ENCODE measurements at regions not wholly inside any gene's neighbourhood (a gene's known extent, or its start where the extent isn't known, plus 50 kb on each side); places are given as distances from the start of the nearest gene placed in this dataset.

DNA sequence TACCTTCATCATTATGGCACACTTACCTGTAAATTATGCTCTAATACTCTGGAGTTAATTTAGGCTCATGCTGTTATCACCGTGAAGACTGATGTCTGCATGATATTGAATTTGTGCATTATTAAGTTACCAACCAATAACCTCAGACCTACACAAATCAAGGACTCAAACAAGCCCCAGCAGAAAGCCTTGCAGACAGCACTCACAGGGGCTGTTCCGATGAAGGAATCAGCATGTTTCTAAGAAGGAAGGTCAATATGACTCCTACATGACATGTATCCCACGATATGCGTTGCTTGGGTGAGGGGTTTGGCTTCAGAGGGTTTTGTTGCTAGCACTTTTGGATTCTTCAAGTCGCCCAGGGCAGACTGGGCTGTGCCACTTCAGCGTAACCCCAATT, 1071.2 kb upstream of the SLC10A2 start:
- Histone ChIP-seq H3K36me3 (ENCODE audit: insufficient read depth, low read length) (no peaks in the 10 kb centered on the region), H3K9me2 (ENCODE audit: low read depth, low read length) (no peaks in the 10 kb centered on the region; the same call in none of the 2 replicates), H3K27me3 (ENCODE audit: insufficient read depth, low read length) (no peaks in the 10 kb centered on the region), H3K27ac (ENCODE audit: low read depth, low read length, poor library complexity, severe bottlenecking) (no peak overlapping the region), H4K20me1 (ENCODE audit: insufficient read depth, low read length) (no peaks in the 10 kb centered on the region), H2AFZ (ENCODE audit: low read length) (no peak overlapping the region), H3K9me3 (ENCODE audit: low read length) (no peaks in the 10 kb centered on the region), H3K4me3 (ENCODE audit: low read depth, low read length, poor library complexity, severe bottlenecking) (no peak overlapping the region), H3F3A (ENCODE audit: insufficient read depth, low read length) (no peaks in the 10 kb centered on the region), H3K4me1 (ENCODE audit: insufficient read depth, low read length, severe bottlenecking) (no peaks in the 10 kb centered on the region), H3K9ac (ENCODE audit: low read length) (no peak overlapping the region), H3K4me2 (ENCODE audit: low read length) (no peak overlapping the region), H3K79me2 (ENCODE audit: insufficient read depth, low read length) (no peaks in the 10 kb centered on the region)
- TF ChIP-seq, protein P1, sequence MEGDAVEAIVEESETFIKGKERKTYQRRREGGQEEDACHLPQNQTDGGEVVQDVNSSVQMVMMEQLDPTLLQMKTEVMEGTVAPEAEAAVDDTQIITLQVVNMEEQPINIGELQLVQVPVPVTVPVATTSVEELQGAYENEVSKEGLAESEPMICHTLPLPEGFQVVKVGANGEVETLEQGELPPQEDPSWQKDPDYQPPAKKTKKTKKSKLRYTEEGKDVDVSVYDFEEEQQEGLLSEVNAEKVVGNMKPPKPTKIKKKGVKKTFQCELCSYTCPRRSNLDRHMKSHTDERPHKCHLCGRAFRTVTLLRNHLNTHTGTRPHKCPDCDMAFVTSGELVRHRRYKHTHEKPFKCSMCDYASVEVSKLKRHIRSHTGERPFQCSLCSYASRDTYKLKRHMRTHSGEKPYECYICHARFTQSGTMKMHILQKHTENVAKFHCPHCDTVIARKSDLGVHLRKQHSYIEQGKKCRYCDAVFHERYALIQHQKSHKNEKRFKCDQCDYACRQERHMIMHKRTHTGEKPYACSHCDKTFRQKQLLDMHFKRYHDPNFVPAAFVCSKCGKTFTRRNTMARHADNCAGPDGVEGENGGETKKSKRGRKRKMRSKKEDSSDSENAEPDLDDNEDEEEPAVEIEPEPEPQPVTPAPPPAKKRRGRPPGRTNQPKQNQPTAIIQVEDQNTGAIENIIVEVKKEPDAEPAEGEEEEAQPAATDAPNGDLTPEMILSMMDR (IDR thresholded peaks at IDR 0.05; ENCODE audit: low read length), result no peak
- TF ChIP-seq EZH2 (IDR thresholded peaks at IDR 0.05; ENCODE audit: borderline replicate concordance, low read length), result no peak

DNA sequence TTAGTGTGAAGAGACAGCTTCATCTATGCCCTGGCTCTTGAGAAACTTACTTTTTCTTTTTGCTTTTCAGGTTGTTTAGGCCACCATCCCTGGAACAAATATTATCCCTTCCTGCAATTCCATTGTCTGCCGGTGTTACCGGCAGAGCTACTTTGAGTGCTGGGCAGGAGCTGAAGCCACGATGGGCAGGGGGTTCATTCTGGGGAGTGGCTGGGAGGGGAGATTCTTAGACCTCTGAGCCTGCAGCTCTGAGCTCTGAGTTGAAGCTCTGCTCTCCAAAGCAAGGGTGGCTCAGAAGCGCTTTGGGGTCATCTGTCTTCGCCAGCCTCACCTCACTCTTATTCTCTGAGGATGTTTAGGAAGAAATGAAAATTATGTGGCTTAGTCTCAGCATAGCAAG, 1066.6 kb upstream of the SLC10A2 start:
- no peaks in the 10 kb centered on the region for H3K9me3 ChIP-seq (ENCODE audit: low read length)
- H2AFZ ChIP-seq (ENCODE audit: low read length), result no peak overlapping the region
- no peak overlapping the region for H3K27ac ChIP-seq (ENCODE audit: low read depth, low read length, poor library complexity, severe bottlenecking)
- H3K9ac ChIP-seq (ENCODE audit: low read length), result no peak overlapping the region
- TF ChIP-seq, protein P1 (IDR thresholded peaks at IDR 0.05; ENCODE audit: low read length), result no peak
- no peak for TF ChIP-seq EZH2 (IDR thresholded peaks at IDR 0.05; ENCODE audit: borderline replicate concordance, low read length)
- H4K20me1 ChIP-seq (ENCODE audit: insufficient read depth, low read length), result no peaks in the 10 kb centered on the region
- H3K4me3 ChIP-seq (ENCODE audit: low read depth, low read length, poor library complexity, severe bottlenecking), result no peak overlapping the region
- no peaks in the 10 kb centered on the region for H3F3A ChIP-seq (ENCODE audit: insufficient read depth, low read length)
- no peaks in the 10 kb centered on the region for H3K9me2 ChIP-seq (ENCODE audit: low read depth, low read length)
- H3K4me1 ChIP-seq (ENCODE audit: insufficient read depth, low read length, severe bottlenecking), result no peaks in the 10 kb centered on the region
- no peaks in the 10 kb centered on the region for H3K27me3 ChIP-seq (ENCODE audit: insufficient read depth, low read length)
- H3K4me2 ChIP-seq (ENCODE audit: low read length), result no peak overlapping the region
- H3K36me3 ChIP-seq (ENCODE audit: insufficient read depth, low read length), result no peaks in the 10 kb centered on the region
- no peaks in the 10 kb centered on the region for H3K79me2 ChIP-seq (ENCODE audit: insufficient read depth, low read length)

DNA sequence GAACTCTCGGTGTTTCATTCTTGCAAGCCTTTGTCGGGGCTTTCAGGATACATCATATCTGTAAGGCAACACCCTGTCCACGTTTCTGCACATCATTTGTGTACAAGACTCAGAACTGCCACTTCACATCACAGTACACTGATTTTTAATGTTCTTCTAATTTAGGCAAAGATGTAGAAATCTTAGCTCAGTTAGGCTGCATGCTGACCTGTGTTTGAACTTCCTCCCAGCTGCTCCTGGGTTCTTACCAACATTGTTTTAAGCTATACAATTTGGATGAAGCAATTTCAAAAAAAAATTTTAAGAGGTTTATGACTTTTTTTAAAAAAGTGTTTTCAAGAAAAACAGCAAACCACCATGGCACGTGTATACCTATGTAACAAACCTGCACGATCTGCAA, 1047.9 kb upstream of the SLC10A2 start:
- H3K9me2 ChIP-seq (ENCODE audit: low read depth, low read length), result no peaks in the 10 kb centered on the region; the same call in 1 of the 2 replicates
- no peaks in the 10 kb centered on the region for H3K9me3 ChIP-seq (ENCODE audit: low read length)
- H3K4me1 ChIP-seq (ENCODE audit: insufficient read depth, low read length, severe bottlenecking), result no peaks in the 10 kb centered on the region
- no peaks in the 10 kb centered on the region for H3F3A ChIP-seq (ENCODE audit: insufficient read depth, low read length)
- no peak overlapping the region for H3K4me2 ChIP-seq (ENCODE audit: low read length)
- H2AFZ ChIP-seq (ENCODE audit: low read length), result no peak overlapping the region
- H3K27ac ChIP-seq (ENCODE audit: low read depth, low read length, poor library complexity, severe bottlenecking), result no peak overlapping the region
- no peak overlapping the region for H3K9ac ChIP-seq (ENCODE audit: low read length)
- no peak overlapping the region for H3K4me3 ChIP-seq (ENCODE audit: low read depth, low read length, poor library complexity, severe bottlenecking)
- no peaks in the 10 kb centered on the region for H3K79me2 ChIP-seq (ENCODE audit: insufficient read depth, low read length)
- H3K36me3 ChIP-seq (ENCODE audit: insufficient read depth, low read length), result no peaks in the 10 kb centered on the region
- no peak for TF ChIP-seq EZH2 (IDR thresholded peaks at IDR 0.05; ENCODE audit: borderline replicate concordance, low read length)
- TF ChIP-seq, protein P1 (IDR thresholded peaks at IDR 0.05; ENCODE audit: low read length), result no peak
- H3K27me3 ChIP-seq (ENCODE audit: insufficient read depth, low read length), result no peaks in the 10 kb centered on the region
- H4K20me1 ChIP-seq (ENCODE audit: insufficient read depth, low read length), result no peaks in the 10 kb centered on the region
